HG03432 (cell line): ENCODE measurements at regions not wholly inside any gene's neighbourhood (a gene's known extent, or its start where the extent isn't known, plus 50 kb on each side); places are given as distances from the start of the nearest gene placed in this dataset.
"Not testable (repeated sequence)": the region's sequence is repeated elsewhere in the genome, so short reads cannot be mapped to it uniquely, and the experiment has no call there.

Source experiments
- ATAC-seq: cut with Tn5 transposase; IDR thresholded peaks from one replicate; pipeline ENCODE4 v1.9.1; 2021; ENCODE audit warnings: mild to moderate bottlenecking, moderate library complexity; ENCODE audit not compliant: unreplicated experiment

- no peak for ATAC-seq
These were observed 649.0 kb downstream of the CPS1 start for GRCh38 chr2:211205358-211205757.

GRCh38 chr2:211205836-211206235 is 649.4 kb downstream of the CPS1 start:
- ATAC-seq: no peak

GRCh38 chr2:211216221-211216620 is 659.8 kb downstream of the CPS1 start:
- ATAC-seq: no peak

- ATAC-seq: not testable (repeated sequence)
These were observed 663.1 kb downstream of the CPS1 start for GRCh38 chr2:211219548-211219947.

- ATAC-seq: no peak
These were observed 669.4 kb downstream of the CPS1 start for GRCh38 chr2:211225784-211226183.

- no peak for ATAC-seq
These were observed 672.2 kb downstream of the CPS1 start for GRCh38 chr2:211228559-211228958.

GRCh38 chr2:211237586-211238275 is 681.3 kb downstream of the CPS1 start:
- ATAC-seq: no peak

- no peak for ATAC-seq
These were observed 685.5 kb downstream of the CPS1 start for GRCh38 chr2:211241891-211242290.

GRCh38 chr2:211247751-211248150 is 691.4 kb downstream of the CPS1 start:
- ATAC-seq: no peak

GRCh38 chr2:211248841-211249240 is 692.4 kb downstream of the CPS1 start:
- no peak for ATAC-seq

GRCh38 chr2:211251016-211251415 is 694.6 kb downstream of the CPS1 start:
- ATAC-seq: no peak

GRCh38 chr2:211258646-211259335 is 702.4 kb downstream of the CPS1 start:
- ATAC-seq: no peak

GRCh38 chr2:211259831-211260476 is 703.6 kb downstream of the CPS1 start:
- no peak for ATAC-seq

GRCh38 chr2:211270257-211270656 is 713.9 kb downstream of the CPS1 start:
- ATAC-seq: no peak

GRCh38 chr2:211281430-211282073 is 725.2 kb downstream of the CPS1 start:
- no peak for ATAC-seq

- no peak for ATAC-seq
These were observed 746.3 kb downstream of the CPS1 start for GRCh38 chr2:211302676-211303075.

GRCh38 chr2:211306929-211307328 is 750.5 kb downstream of the CPS1 start:
- ATAC-seq: no peak
